HL-60 (cell line): ENCODE measurements at regions not wholly inside any gene's neighbourhood (a gene's known extent, or its start where the extent isn't known, plus 50 kb on each side); places are given as distances from the start of the nearest gene placed in this dataset.

Experiments used
- CTCF ChIP-seq: IDR thresholded peaks from one replicate; pipeline ENCODE4 v1.5.1; 2011; ENCODE audit warnings: low read length, control low read depth, inconsistent platforms; ENCODE audit not compliant: insufficient read depth
- GABPA ChIP-seq: IDR thresholded peaks from 2 replicates; pipeline ENCODE4 v1.6.1; 2012; ENCODE audit warnings: low read depth
- POLR2AphosphoS5 ChIP-seq: IDR thresholded peaks from 2 replicates; pipeline ENCODE4 v1.6.1; 2012; ENCODE audit warnings: low read depth
- REST ChIP-seq: IDR thresholded peaks from 2 replicates; pipeline ENCODE4 v1.6.1; 2012; ENCODE audit warnings: low read depth; ENCODE audit not compliant: insufficient replicate concordance

- TF ChIP-seq CTCF (no peak), POLR2AphosphoS5 (no peak), REST (no peak), GABPA (no peak)
These were observed 55.7 kb upstream of the ASAP2 start for GRCh38 chr2:9150906-9151305.
